LNCAP (cell line): ENCODE measurements at regions not wholly inside any gene's neighbourhood (a gene's known extent, or its start where the extent isn't known, plus 50 kb on each side); places are given as distances from the start of the nearest gene placed in this dataset.

ENCODE experiments used
- CTCF ChIP-seq: fragments of 450-650 bp; IDR thresholded peaks from 2 replicates; pipeline ENCODE4 v1.5.1; 2017; ENCODE audit warnings: mild to moderate bottlenecking

DNA sequence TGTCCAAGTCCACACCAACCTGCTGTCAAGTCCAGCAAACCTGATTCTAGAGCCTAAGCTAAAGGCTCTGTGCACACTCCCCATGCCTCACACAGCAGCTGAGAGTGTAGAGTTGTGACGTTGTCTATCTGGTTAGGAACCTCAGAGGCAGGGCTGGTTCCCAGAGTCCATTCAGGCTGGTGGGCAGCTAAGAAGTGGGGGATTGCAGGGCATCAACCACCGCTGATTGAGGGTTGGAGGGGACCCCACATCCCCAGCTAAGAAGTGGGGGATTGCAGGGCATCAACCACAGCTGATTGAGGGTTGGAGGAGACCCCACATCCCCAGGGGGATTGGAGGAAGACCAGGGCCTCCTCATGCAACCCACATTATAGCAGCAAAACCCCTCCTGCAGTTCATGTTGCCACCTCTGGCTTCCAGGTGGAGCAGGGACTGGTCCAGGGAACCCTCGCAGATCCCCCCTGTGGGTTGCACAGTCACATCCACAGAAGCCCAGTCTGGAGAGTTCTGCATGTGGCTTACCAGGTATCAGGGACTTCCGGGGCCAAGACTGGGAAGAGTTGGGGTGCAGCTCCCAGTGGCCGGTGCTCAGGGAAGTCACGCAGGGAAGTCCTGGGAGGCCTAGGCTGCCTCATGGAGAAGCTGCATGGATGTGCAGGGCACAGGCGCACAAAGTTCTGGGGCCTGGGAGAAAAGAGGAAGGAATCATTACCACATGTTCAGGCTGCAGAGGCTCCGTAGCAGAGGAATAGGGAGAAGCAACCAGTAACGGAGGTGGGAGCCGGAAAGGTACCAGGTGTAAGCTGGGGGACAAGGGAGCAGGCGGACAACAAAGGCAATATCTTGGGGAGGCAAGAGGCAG lies 71.4 kb upstream of the PCSK6 start:
- no peak for TF ChIP-seq CTCF

DNA sequence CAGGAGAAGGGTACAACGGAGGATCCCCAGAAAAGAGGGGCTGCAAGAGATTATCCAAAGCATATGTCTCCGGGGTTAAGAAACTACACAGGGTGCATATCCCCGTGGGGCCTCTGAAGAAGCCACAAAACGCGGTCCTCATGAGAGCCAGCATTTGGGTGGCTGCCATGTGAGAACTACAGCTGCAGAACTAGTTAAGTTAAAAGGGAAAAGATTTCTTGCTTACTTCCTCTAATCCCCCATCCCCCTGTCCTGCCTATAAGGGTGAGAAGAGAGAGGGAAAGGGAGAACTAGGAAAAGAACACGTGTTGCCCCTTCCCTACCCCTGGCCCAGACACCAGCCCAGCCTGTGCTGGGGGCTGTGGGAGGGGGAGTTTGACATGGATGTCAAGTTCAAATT lies 70.4 kb upstream of the PCSK6 start:
- TF ChIP-seq CTCF: no peak

GRCh38 chr15:101558221-101558941 lies 68.9 kb upstream of the PCSK6 start:
- TF ChIP-seq CTCF: no peak

DNA sequence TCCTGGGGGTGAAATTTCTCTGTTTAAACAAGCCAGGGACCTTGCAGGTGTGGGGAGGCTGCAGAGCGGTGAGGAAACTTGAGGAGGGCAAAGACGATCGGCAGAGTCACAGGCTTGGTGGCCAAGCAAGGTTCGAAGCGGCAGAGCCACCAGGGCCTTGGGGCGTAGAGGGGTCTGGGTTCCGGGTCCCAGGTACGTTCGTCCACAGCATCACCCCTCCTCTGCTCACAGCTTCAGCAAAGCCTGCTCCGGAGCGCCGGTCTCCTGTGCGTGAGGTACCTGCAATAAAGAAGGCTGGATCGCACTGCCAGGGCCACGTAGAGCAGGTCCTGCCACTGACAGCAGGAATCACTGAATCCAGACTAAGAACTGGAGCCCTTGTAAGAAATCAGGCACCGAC lies 66.8 kb upstream of the PCSK6 start:
- no peak for TF ChIP-seq CTCF

GRCh38 chr15:101554115-101554915 lies 64.8 kb upstream of the PCSK6 start:
- TF ChIP-seq CTCF: no peak

- no peak for TF ChIP-seq CTCF
Measured at GRCh38 chr15:101551696-101552591, 62.4 kb upstream of the PCSK6 start.
